ENCODE measurements at regions not wholly inside any gene's neighbourhood (a gene's known extent, or its start where the extent isn't known, plus 50 kb on each side); places are given as distances from the start of the nearest gene placed in this dataset.

GRCh38 chr14:75370416-75371205, 57.2 kb upstream of the JDP2 start:
- Histone ChIP-seq H3K79me2 (ENCODE audit: insufficient read depth) (no peaks in the 10 kb centered on the region), H3K27ac (ENCODE audit: low read depth in 2 of 2, low read length in 1 of 2) (no peak overlapping the region), H3K9ac (no peak overlapping the region), H4K20me1 (ENCODE audit: insufficient read depth) (no peaks in the 10 kb centered on the region), H3K4me3 (ENCODE audit: low read depth in 2 of 2, low read length in 1 of 2) (no peak overlapping the region), H3K4me1 (ENCODE audit: control insufficient read depth in 1 of 2, insufficient read depth in 2 of 2, low read depth in 1 of 2, low read length in 1 of 2) (no peaks in the 10 kb centered on the region), H3K36me3 (replicated peaks in 1 of 2; ENCODE audit: control insufficient read depth in 1 of 2, insufficient read depth in 2 of 2, low read length in 1 of 2) (no peaks in the 10 kb centered on the region), H3F3A (replicated peaks; ENCODE audit: insufficient read depth) (no peaks in the 10 kb centered on the region), H3K9me2 (no peaks in the 10 kb centered on the region), H3K9me3 (no peaks in the 10 kb centered on the region), H2AFZ (ENCODE audit: low read depth) (no peak overlapping the region), H3K4me2 (no peak overlapping the region), H3K27me3 (ENCODE audit: insufficient read depth) (0 out of 2 replicates have a peak, but pooled peaks cover 7% of the 10 kb centered on the region)
- 64% methylated on average over 2 of the region's 2 CpGs for WGBS (ENCODE audit: low lambda C conversion rate)
- POLR2A ChIA-PET = no interaction called here
- TF ChIP-seq USF2 (IDR thresholded peaks at IDR 0.05; ENCODE audit: borderline replicate concordance, low read depth, low read length) = no peak
- no peak for TF ChIP-seq GATA2 (CRISPR knock-in tag; IDR thresholded peaks at IDR 0.05)
- TF ChIP-seq RCOR1 (IDR thresholded peaks at IDR 0.05; ENCODE audit: low read length) = no peak
- no peak for TF ChIP-seq USF1 (IDR thresholded peaks at IDR 0.05; ENCODE audit: borderline replicate concordance, low read depth)
- no peak for TF ChIP-seq NRF1 (IDR thresholded peaks at IDR 0.05; ENCODE audit: low read depth, low read length)
- TF ChIP-seq PBX3 (IDR thresholded peaks at IDR 0.05) = no peak
- no peak for TF ChIP-seq FOXJ3 (CRISPR knock-in tag; IDR thresholded peaks at IDR 0.05)
- no peak for TF ChIP-seq TAF1 (IDR thresholded peaks at IDR 0.05; ENCODE audit: borderline replicate concordance, low read depth, low read length)
- no peak for TF ChIP-seq MXI1 (IDR thresholded peaks at IDR 0.05; ENCODE audit: low read depth, low read length)
- no peak for TF ChIP-seq CHD2 (IDR thresholded peaks at IDR 0.05; ENCODE audit: low read length, partially characterized antibody)
- no peak for TF ChIP-seq YY1 (IDR thresholded peaks at IDR 0.05; ENCODE audit: low read depth)
- TF ChIP-seq RAD21 (IDR thresholded peaks at IDR 0.05; ENCODE audit: low read length) = no peak
- no peak for TF ChIP-seq SMC3 (IDR thresholded peaks at IDR 0.05; ENCODE audit: low read depth, low read length)
- TF ChIP-seq EP300 (IDR thresholded peaks at IDR 0.05; ENCODE audit: borderline replicate concordance in 1 of 2, low read depth in 1 of 2, low read length in 1 of 2) = no peak
- no peak for TF ChIP-seq CTCF (IDR thresholded peaks at IDR 0.05)
- no peak for TF ChIP-seq RFX5 (IDR thresholded peaks at IDR 0.05; ENCODE audit: low read length)
- no peak for TF ChIP-seq MEF2A (IDR thresholded peaks at IDR 0.05; ENCODE audit: borderline replicate concordance, low read depth)
- TF ChIP-seq ZBTB33 (IDR thresholded peaks at IDR 0.05; ENCODE audit: borderline replicate concordance, low read depth) = no peak
- TF ChIP-seq JUND (IDR thresholded peaks at IDR 0.05) = no peak
- CTCF ChIA-PET = interaction anchor here (0.8 to 1.3 kb wide), 2 partner anchors 13 to 62 kb away, joined by 3 read pairs; no protein-coding TSS in a partner anchor
- DNase-seq = no peak

Measured in SK-N-SH (cell line).